RPMI7951 (cell line): ENCODE measurements at regions not wholly inside any gene's neighbourhood (a gene's known extent, or its start where the extent isn't known, plus 50 kb on each side); places are given as distances from the start of the nearest gene placed in this dataset.

Experiments used
- DNase-seq: peaks from one replicate; pipeline ENCODE4 v3.0.0-alpha.2; 2012; ENCODE audit warnings: low read depth

GRCh38 chr3:23094890-23095462 lies 108.2 kb upstream of the UBE2E2 start:
- DNase-seq: peak; percentile 78

DNA sequence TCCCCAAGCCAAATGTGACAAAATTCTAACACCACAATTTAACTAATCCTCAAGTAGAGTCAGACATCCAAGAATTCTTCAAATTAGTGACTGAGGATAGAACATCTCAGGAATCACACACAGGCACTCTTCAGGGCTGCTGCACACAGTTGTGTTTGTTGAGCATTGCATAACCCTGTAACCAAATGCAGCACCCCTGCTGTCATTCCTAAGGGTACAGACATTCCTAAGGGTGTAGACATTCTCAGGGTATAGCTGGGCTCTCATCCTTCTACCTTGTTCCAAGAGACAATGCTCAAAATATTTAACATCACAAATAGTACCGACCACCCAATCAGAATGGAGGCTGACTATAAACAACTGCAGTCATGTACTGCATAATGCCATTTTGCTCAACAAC lies 107.1 kb upstream of the UBE2E2 start:
- DNase-seq: no peak

GRCh38 chr3:23099021-23099420 lies 104.1 kb upstream of the UBE2E2 start:
- no peak for DNase-seq

- DNase-seq: no peak
These were observed 103.5 kb upstream of the UBE2E2 start for GRCh38 chr3:23099677-23100076.

DNA sequence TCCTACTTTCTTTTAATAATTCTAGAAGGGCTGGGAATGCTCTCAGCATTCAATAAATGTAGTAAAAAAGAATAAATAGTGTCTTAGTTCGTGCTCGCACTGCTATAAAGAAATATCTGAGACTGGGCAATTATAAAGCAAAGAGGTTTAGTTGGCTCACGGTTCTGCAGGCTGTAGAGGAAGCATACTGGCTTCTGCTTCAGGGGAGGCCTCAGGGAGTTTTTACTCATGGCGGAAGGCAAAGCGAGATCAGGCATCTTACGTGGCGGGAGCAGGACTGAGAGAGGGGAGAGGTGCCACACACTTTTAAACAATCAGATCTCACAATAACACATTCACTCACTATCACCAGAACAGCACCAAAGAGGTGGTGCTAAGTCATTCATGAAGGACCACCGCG lies 103.0 kb upstream of the UBE2E2 start:
- DNase-seq: no peak

DNA sequence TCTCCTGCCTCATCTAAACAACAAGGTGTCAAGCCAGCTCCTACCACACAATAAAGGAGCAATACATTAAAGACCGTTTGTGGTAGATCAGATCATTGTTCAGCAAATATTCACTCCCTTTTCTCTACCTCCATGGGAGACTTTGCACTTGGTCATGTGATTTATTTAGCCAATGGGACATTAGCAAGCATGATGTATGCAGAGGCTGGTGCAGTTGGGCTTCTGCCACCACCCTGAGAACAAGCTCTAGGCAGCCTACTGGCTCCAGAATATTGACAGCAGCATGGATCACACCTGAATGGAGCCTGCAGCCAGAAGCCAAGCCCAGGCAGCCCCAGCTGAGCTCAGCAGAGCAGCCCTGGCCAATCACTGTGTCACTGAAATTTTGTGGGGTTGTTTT lies 99.4 kb upstream of the UBE2E2 start:
- DNase-seq: no peak

DNA sequence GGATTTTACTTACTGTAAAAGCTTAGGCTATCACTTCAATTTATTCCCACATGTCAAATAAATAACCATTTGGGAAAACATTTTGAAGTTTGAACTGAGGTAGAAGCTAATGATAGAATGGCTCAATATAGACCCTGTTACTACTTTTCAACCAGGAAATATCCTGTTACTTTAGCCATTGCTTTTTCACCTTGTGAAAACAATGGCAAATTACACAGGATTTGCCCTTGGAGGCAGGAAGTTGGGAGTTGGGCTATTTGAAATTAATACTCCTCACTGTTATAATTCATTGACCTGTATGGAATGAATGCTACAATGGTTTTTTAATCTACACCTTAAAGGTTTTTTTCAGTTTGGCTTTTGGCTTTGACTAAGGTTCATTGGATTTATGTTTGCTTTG lies 98.1 kb upstream of the UBE2E2 start:
- DNase-seq: no peak

DNA sequence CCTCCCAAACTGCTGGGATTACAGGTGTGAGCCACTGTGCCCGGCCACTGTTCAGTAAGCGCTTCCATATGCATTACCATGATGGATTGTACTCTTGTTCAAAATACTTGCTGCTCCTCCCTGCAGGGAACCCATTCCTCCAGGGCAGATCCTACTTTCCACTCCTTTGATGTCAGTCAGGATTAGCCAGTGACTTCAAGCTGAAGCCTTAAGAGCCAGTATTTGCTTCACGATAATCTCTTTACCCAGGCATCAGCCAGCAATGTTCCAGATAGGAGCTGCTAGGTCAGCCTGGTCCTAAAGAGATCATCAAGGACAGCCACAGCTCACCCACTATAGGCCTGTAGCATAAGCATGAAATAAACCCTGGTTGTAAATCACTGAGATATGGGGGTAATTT lies 96.5 kb upstream of the UBE2E2 start:
- DNase-seq: no peak

- DNase-seq: no peak
These were observed 95.9 kb upstream of the UBE2E2 start for GRCh38 chr3:23107221-23107620.

GRCh38 chr3:23108451-23109057 lies 94.6 kb upstream of the UBE2E2 start:
- no peak for DNase-seq

GRCh38 chr3:23111286-23111685 lies 91.8 kb upstream of the UBE2E2 start:
- DNase-seq: no peak

GRCh38 chr3:23111797-23112196 lies 91.3 kb upstream of the UBE2E2 start:
- DNase-seq: no peak

DNA sequence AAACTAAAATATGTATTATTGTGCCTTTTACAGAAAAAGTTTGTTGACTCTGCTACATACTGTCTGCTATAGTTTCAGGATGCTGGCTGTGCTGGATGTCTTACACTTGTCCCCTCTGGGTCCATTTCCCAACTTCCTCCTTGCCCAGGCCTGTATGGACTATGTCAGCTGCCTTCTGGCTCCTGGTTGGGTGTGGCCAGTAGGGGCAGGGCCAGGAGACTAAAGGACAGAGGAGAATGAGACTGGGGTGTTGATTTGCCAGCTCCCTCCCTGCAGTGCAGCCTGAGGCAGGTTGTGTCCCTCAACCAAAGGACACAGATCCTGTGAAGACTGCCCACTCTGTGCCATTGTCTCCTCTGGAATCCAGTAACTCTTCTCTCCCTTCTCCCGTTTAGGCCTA lies 90.6 kb upstream of the UBE2E2 start:
- no peak for DNase-seq

DNA sequence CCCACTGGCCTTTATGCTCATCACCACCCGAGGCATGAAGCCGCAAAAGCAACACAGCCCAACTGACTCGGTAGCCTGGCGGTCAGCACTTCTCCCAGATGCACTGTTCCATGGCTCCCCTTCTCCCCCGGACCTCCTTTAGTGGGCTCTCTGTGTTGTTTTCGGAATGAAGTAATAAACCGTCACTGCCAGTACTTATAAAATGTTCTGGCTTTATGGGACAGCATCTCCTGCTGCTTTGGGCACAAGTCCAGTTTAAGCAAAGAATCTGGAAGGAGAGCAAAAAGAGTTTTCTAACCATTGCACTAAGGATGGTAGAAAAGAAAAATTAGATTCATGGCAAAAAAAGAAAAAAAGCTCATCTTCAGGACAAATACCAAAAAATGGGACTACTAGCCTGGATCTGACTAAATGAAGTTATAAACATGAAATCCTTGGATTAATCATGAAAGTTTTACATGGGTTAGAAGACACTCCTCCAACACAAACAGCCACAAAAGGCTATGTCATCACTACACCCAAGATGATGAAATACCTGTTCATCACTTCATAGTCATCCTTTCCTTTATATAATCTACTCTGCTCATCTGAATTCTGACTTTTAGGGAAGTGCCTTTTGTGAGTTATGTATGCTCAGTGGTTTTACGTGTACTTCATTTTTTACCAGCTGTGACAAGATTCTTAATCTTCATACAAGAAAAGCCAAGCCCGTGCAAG lies 89.5 kb upstream of the UBE2E2 start:
- peak; percentile 34 for DNase-seq

- peak; percentile 24 for DNase-seq
These were observed 88.7 kb upstream of the UBE2E2 start for GRCh38 chr3:23114432-23114831.

- peak; percentile 15 for DNase-seq
These were observed 87.8 kb upstream of the UBE2E2 start for GRCh38 chr3:23115171-23115877.

DNA sequence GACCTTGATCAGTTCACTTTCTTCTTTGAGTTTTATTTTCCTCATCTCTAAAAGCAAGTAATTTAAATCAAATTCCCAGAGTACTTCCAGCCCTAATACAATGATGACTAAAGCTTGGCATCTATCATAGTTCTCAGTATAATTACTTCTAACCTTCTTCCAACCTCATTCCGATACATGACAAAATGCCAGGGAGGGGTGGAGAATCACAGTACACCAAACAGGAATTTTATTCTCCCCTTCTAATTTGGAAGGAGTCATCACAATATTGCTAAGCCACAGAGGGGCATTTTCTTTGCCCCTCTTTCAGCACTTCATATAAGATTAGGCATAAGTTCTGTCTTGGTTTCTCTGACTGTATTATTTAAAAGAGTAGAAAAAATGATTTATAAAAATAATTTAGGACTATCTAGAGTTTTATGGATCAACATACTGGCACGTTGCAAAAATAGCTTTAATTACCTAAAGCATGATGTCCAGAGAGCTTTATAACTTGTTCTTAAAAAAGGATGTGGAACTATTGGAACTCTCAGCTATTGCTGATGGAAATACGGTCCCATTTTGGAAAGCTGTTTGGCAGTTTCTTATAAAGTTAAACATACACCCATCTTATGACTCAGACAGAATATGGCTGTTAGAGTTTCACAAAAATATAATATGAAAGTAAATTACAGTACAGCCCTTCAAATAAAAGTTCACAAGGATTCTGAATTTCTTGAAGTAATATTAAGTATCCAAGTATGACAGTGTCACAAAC lies 86.9 kb upstream of the UBE2E2 start:
- no peak for DNase-seq

GRCh38 chr3:23117856-23118255 lies 85.3 kb upstream of the UBE2E2 start:
- DNase-seq: no peak

DNA sequence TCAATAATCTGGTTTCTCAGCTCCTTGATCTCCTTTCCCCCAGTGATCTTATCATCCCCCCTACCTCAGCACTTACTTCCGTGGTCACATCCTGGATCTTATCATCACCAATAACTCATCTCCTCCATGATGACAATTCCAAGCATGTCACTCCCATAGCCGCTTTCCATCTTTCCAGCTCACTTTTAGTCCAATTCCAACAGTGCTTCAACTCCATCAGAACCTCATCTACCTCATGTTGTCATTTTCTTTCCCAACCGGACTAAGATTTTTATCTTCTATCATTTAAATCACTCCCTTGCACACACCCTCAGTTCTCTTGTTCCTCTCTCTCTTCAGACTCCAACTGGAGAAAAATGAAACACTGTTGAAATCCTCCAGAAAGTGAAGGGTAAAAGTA lies 75.9 kb upstream of the UBE2E2 start:
- DNase-seq: no peak

DNA sequence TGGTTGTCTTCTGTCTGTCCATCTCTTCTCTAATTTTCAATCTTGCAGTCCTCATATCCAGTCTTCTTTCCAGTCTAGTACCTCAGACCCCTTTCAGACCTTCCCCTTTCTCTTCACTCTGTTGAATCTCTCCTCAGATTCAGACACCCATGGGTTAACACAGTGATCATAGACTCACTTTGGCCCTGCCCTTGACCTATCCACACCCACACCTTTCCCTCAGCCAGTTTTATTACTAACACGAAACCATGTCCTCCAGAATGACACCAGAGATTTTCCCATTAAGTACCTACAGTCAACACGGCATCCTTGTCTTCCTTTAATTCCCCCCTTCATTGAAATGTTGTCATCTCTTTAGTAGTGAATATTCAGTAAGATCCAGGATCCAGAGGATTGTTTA lies 74.5 kb upstream of the UBE2E2 start:
- DNase-seq: no peak

GRCh38 chr3:23129117-23129516 lies 74.0 kb upstream of the UBE2E2 start:
- peak; percentile 23 for DNase-seq

DNA sequence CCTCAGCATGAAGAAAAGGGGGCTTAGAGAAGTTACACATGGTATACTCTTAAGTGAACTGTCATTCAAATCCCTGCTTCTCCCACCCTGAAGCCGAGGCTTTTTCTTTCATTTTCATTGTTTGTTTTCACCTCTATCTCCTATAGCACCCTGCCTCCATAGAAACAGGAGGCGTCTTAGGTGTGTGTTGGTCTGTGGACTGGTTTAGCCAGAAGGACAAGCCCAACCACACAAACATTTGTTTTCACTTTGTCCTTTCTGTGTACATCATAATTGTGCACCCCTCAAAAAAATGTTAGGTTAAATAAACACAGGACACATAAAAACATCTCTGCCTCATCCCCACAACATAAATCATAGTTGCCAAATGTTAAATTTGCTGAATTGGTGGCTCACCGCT lies 73.3 kb upstream of the UBE2E2 start:
- peak; percentile 79 for DNase-seq
